ENCODE measurements at regions not wholly inside any gene's neighbourhood (a gene's known extent, or its start where the extent isn't known, plus 50 kb on each side); places are given as distances from the start of the nearest gene placed in this dataset.

DNA sequence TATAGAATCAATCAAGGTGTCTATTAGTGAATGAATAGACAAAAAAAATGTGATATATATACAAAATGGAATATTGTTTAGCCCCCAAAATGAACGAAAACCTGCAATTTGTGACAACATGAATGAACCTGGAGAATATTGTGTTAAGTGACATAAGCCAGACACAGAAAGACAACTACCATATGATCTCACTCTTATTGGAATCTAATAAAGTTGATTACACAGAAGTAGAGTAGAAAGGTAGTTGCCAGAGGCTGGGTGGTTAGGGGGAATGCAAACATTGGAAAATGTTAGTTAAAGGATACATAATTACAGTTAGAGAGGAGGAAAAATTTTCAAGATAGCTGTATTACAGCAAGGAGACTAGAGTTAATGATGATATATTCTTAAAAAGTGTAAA, 1962.3 kb downstream of the EFNA5 start:
- no peak for ATAC-seq
- TF ChIP-seq ESRRG (CRISPR knock-in tag; IDR thresholded peaks at IDR 0.05): no peak
- TF ChIP-seq, protein P1, sequence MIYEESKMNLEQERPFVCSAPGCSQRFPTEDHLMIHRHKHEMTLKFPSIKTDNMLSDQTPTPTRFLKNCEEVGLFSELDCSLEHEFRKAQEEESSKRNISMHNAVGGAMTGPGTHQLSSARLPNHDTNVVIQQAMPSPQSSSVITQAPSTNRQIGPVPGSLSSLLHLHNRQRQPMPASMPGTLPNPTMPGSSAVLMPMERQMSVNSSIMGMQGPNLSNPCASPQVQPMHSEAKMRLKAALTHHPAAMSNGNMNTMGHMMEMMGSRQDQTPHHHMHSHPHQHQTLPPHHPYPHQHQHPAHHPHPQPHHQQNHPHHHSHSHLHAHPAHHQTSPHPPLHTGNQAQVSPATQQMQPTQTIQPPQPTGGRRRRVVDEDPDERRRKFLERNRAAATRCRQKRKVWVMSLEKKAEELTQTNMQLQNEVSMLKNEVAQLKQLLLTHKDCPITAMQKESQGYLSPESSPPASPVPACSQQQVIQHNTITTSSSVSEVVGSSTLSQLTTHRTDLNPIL (CRISPR knock-in tag; IDR thresholded peaks at IDR 0.05; ENCODE audit: low read depth): 0 out of 2 replicates have a peak, but pooled peaks have one; percentile 23
- TF ChIP-seq ISL1 (CRISPR knock-in tag; IDR thresholded peaks at IDR 0.05): peak; percentile 29; the same call in 1 of the 2 replicates

DNA sequence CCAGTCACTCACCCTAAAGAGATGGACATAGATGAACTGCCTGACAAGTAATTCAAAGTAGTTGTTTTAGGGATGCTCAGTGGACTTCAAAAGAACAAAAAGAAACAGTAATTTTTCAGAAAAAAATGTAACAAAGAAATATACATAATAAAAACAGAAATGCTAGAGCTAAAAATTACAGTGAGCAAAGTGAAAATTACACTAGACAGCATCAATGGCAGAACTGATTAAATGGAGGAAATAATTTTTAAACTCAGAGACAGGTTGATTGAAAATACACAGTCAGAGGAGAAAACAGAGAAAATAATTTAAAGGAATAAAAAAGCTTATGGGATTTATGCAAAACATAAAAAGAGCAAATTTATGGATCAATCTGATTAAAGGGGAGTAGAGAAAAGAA, 1968.4 kb downstream of the EFNA5 start:
- no peak for TF ChIP-seq ZNF70 (CRISPR knock-in tag; IDR thresholded peaks at IDR 0.05)
- TF ChIP-seq TOX (CRISPR knock-in tag; IDR thresholded peaks at IDR 0.05; ENCODE audit: borderline replicate concordance): no peak
- TF ChIP-seq, protein P1 (CRISPR knock-in tag; IDR thresholded peaks at IDR 0.05; ENCODE audit: low read depth): no peak
- no peak for TF ChIP-seq CSDC2 (CRISPR knock-in tag; IDR thresholded peaks at IDR 0.05)
- no peak for TF ChIP-seq BACH2 (CRISPR knock-in tag; IDR thresholded peaks at IDR 0.05; ENCODE audit: borderline replicate concordance)
- TF ChIP-seq RARB (CRISPR knock-in tag; IDR thresholded peaks at IDR 0.05): no peak
- no peak for TF ChIP-seq ZNF565 (CRISPR knock-in tag; conservative IDR thresholded peaks at IDR 0.05; ENCODE audit: low read depth)
- no peak for TF ChIP-seq PPARA (CRISPR knock-in tag; IDR thresholded peaks at IDR 0.05; ENCODE audit: borderline replicate concordance)
- TF ChIP-seq ZNF8 (CRISPR knock-in tag; IDR thresholded peaks at IDR 0.05): no peak
- no peak for ATAC-seq

DNA sequence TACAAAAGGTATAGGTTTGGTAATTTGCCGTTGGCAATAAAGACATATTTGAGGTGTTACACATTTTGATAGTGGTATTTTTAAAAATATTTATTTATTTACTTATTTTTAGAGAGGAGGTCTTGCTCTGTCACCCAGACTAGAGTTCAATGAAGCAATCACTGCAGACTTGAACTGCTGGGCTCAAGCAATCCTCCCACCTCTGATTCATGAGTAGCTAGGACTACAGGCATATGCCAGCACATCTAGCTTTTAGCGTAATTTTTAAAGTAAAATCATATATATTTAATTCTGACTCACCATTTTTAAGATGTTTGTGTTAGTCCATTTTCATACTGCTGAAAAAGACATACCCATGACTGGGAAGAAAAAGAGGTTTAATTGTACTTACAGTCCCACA, 1974.3 kb downstream of the EFNA5 start:
- ATAC-seq: no peak

DNA sequence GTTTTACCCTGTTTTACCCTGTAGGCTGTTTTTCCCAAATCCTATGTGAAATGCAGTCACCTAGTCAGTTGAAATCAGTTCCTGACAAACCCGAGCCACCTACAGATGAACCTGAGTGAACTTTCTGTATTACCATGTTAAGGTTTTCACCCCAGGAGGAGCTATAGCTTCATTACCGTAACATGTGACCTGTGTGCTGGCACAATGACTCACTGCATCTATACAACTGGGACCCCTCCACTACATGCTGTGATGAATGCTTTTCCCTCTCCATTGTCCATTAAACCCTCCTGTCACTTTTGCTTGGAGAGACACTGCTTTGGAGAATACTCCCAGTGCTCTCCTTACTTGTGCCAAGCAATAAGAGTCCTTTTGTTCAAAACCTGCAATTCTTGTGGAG, 1974.8 kb downstream of the EFNA5 start:
- TF ChIP-seq ZNF8 (CRISPR knock-in tag; IDR thresholded peaks at IDR 0.05) (no peak), SNAI2 (CRISPR knock-in tag; IDR thresholded peaks at IDR 0.05) (no peak), BACH2 (CRISPR knock-in tag; IDR thresholded peaks at IDR 0.05; ENCODE audit: borderline replicate concordance) (no peak), ISL1 (CRISPR knock-in tag; IDR thresholded peaks at IDR 0.05) (no peak), ZNF565 (CRISPR knock-in tag; conservative IDR thresholded peaks at IDR 0.05; ENCODE audit: low read depth) (no peak), CSDC2 (CRISPR knock-in tag; IDR thresholded peaks at IDR 0.05) (no peak)
- TF ChIP-seq, protein P2, sequence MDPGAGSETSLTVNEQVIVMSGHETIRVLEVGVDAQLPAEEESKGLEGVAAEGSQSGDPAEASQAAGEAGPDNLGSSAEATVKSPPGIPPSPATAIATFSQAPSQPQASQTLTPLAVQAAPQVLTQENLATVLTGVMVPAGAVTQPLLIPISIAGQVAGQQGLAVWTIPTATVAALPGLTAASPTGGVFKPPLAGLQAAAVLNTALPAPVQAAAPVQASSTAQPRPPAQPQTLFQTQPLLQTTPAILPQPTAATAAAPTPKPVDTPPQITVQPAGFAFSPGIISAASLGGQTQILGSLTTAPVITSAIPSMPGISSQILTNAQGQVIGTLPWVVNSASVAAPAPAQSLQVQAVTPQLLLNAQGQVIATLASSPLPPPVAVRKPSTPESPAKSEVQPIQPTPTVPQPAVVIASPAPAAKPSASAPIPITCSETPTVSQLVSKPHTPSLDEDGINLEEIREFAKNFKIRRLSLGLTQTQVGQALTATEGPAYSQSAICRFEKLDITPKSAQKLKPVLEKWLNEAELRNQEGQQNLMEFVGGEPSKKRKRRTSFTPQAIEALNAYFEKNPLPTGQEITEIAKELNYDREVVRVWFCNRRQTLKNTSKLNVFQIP (CRISPR knock-in tag; IDR thresholded peaks at IDR 0.05; ENCODE audit: borderline replicate concordance, low read depth): no peak
- TF ChIP-seq, protein P3, sequence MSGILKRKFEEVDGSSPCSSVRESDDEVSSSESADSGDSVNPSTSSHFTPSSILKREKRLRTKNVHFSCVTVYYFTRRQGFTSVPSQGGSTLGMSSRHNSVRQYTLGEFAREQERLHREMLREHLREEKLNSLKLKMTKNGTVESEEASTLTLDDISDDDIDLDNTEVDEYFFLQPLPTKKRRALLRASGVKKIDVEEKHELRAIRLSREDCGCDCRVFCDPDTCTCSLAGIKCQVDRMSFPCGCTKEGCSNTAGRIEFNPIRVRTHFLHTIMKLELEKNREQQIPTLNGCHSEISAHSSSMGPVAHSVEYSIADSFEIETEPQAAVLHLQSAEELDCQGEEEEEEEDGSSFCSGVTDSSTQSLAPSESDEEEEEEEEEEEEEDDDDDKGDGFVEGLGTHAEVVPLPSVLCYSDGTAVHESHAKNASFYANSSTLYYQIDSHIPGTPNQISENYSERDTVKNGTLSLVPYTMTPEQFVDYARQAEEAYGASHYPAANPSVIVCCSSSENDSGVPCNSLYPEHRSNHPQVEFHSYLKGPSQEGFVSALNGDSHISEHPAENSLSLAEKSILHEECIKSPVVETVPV (CRISPR knock-in tag; IDR thresholded peaks at IDR 0.05): no peak
- ATAC-seq: no peak

More for the DNA sequence above, 1974.3 kb downstream of the EFNA5 start:
- TF ChIP-seq, protein P4, sequence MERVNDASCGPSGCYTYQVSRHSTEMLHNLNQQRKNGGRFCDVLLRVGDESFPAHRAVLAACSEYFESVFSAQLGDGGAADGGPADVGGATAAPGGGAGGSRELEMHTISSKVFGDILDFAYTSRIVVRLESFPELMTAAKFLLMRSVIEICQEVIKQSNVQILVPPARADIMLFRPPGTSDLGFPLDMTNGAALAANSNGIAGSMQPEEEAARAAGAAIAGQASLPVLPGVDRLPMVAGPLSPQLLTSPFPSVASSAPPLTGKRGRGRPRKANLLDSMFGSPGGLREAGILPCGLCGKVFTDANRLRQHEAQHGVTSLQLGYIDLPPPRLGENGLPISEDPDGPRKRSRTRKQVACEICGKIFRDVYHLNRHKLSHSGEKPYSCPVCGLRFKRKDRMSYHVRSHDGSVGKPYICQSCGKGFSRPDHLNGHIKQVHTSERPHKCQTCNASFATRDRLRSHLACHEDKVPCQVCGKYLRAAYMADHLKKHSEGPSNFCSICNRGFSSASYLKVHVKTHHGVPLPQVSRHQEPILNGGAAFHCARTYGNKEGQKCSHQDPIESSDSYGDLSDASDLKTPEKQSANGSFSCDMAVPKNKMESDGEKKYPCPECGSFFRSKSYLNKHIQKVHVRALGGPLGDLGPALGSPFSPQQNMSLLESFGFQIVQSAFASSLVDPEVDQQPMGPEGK (CRISPR knock-in tag; IDR thresholded peaks at IDR 0.05; ENCODE audit: borderline replicate concordance): no peak
- TF ChIP-seq RARB (CRISPR knock-in tag; IDR thresholded peaks at IDR 0.05) (no peak), SNAI2 (CRISPR knock-in tag; IDR thresholded peaks at IDR 0.05) (no peak), TCF4 (CRISPR knock-in tag; IDR thresholded peaks at IDR 0.05; ENCODE audit: borderline replicate concordance) (no peak), ESRRG (CRISPR knock-in tag; IDR thresholded peaks at IDR 0.05) (no peak), TOX (CRISPR knock-in tag; IDR thresholded peaks at IDR 0.05; ENCODE audit: borderline replicate concordance) (no peak), CSDC2 (CRISPR knock-in tag; IDR thresholded peaks at IDR 0.05) (no peak)

DNA sequence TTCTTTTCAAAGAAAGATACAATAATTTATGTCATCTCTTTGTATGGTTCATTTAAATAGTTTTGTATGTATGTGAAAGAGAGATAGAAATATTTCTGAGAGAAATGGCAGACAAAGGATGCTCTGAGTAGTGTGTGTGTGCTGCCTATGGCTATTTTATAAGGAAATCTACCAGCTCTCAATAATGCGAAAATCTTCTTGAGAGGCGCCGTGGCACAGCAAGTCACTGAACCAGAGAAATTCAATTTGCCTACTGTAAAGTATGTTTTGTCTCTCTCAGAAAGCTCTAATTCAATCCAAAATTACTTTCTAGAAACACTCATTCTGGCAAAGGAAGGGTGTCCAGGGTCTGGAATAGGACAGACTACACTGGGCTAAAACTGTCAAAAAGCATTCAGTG, 1981.1 kb downstream of the EFNA5 start:
- no peak for ATAC-seq
- TF ChIP-seq OSR1 (CRISPR knock-in tag; IDR thresholded peaks at IDR 0.05): no peak
- no peak for TF ChIP-seq ZFP30 (CRISPR knock-in tag; IDR thresholded peaks at IDR 0.05)
- no peak for TF ChIP-seq TCF4 (CRISPR knock-in tag; IDR thresholded peaks at IDR 0.05; ENCODE audit: borderline replicate concordance)
- TF ChIP-seq, protein P2 (CRISPR knock-in tag; IDR thresholded peaks at IDR 0.05; ENCODE audit: borderline replicate concordance, low read depth): no peak
- TF ChIP-seq TOX (CRISPR knock-in tag; IDR thresholded peaks at IDR 0.05; ENCODE audit: borderline replicate concordance): no peak
- TF ChIP-seq, protein P3 (CRISPR knock-in tag; IDR thresholded peaks at IDR 0.05): no peak
- no peak for TF ChIP-seq CSDC2 (CRISPR knock-in tag; IDR thresholded peaks at IDR 0.05)
- TF ChIP-seq, protein P1 (CRISPR knock-in tag; IDR thresholded peaks at IDR 0.05; ENCODE audit: low read depth): no peak
- TF ChIP-seq PPARA (CRISPR knock-in tag; IDR thresholded peaks at IDR 0.05; ENCODE audit: borderline replicate concordance): no peak
